Naive thymus-derived CD4-positive, alpha-beta T cell (primary cell): ENCODE measurements at regions not wholly inside any gene's neighbourhood (a gene's known extent, or its start where the extent isn't known, plus 50 kb on each side); places are given as distances from the start of the nearest gene placed in this dataset.

Experiments used
- ATAC-seq: fragments of 150-1000 bp; cut with Tn5 transposase; 2 replicates; pipeline ENCODE4 v1.10.0; 2021; ENCODE audit warnings: mild to moderate bottlenecking, moderate library complexity
- CTCF ChIA-PET: fragments of 350-600 bp; sonication (Branson Sonifier 250); formaldehyde crosslinking; loops from one replicate; lab custom pipeline; 2021; ENCODE audit warnings: antibody characterized with exemption; lab: Charles Lee
- POLR2A ChIA-PET: fragments of 350-600 bp; sonication (Branson Sonifier 250); formaldehyde crosslinking; loops from one replicate; lab custom pipeline; 2021; ENCODE audit warnings: antibody characterized with exemption, inconsistent platforms; lab: Charles Lee
- DNase-seq, 9 donors: peaks; one replicate each; pipeline versions ENCODE4 v3.0.0 to v3.0.0-alpha.2; 2020 to 2022; ENCODE audit warnings: mixed read lengths in 1 of 9
- H3K27ac ChIP-seq: one replicate; pipeline ENCODE4 v1.7.0; 2013; ENCODE audit warnings: mild to moderate bottlenecking, low read depth, low read length, moderate library complexity
- H3K27me3 ChIP-seq, 2 donors: one replicate each; pipeline ENCODE4 v1.7.0; 2013; ENCODE audit warnings: low read length in 2 of 2, mild to moderate bottlenecking in 2 of 2, moderate library complexity in 2 of 2; ENCODE audit not compliant: control insufficient read depth in 2 of 2, insufficient read depth in 2 of 2
- H3K36me3 ChIP-seq, 3 experiments: 1 replicate in 2 of 3; 2 replicates in 1 of 3; pipeline ENCODE4 v1.7.0; 2013; ENCODE audit warnings: low read length in 3 of 3, mild to moderate bottlenecking in 3 of 3, moderate library complexity in 1 of 3; ENCODE audit not compliant: insufficient read depth in 3 of 3, control insufficient read depth in 2 of 3
- H3K4me1 ChIP-seq, 2 donors: one replicate each; pipeline ENCODE4 v1.7.0; 2013; ENCODE audit warnings: low read length in 2 of 2, mild to moderate bottlenecking in 2 of 2, moderate library complexity in 1 of 2; ENCODE audit not compliant: control insufficient read depth in 2 of 2, insufficient read depth in 2 of 2
- H3K4me3 ChIP-seq: 2 replicates; pipeline ENCODE4 v1.7.0; 2013; ENCODE audit warnings: mild to moderate bottlenecking, low read length
- H3K9me3 ChIP-seq, 3 experiments: 1 replicate in 2 of 3; 2 replicates in 1 of 3; pipeline ENCODE4 v1.7.0; 2013; ENCODE audit warnings: low read length in 3 of 3; ENCODE audit not compliant: control insufficient read depth in 2 of 3
- H3K27ac Mint-ChIP-seq, 9 donors: one replicate each; pipeline ENCODE4 v1.8.0; 2020 to 2022; ENCODE audit warnings: mixed read lengths in 9 of 9, mild to moderate bottlenecking in 8 of 9, moderate library complexity in 5 of 9, inconsistent platforms in 2 of 9
- H3K27me3 Mint-ChIP-seq, 5 donors: one replicate each; pipeline ENCODE4 v1.8.0; 2021 to 2022; ENCODE audit warnings: mixed read lengths in 5 of 5, mild to moderate bottlenecking in 1 of 5
- H3K36me3 Mint-ChIP-seq, 5 donors: one replicate each; pipeline ENCODE4 v1.8.0; 2020 to 2022; ENCODE audit warnings: mixed read lengths in 5 of 5, mild to moderate bottlenecking in 3 of 5, inconsistent platforms in 1 of 5
- H3K4me1 Mint-ChIP-seq, 7 donors: one replicate each; pipeline ENCODE4 v1.8.0; 2020 to 2022; ENCODE audit warnings: mixed read lengths in 7 of 7, mild to moderate bottlenecking in 3 of 7, inconsistent platforms in 1 of 7
- H3K4me3 Mint-ChIP-seq, 10 donors: one replicate each; pipeline ENCODE4 v1.8.0; 2020 to 2022; ENCODE audit warnings: mild to moderate bottlenecking in 10 of 10, mixed read lengths in 10 of 10, moderate library complexity in 6 of 10, inconsistent platforms in 2 of 10
- H3K9me3 Mint-ChIP-seq, 11 donors: one replicate each; pipeline ENCODE4 v1.8.0; 2020 to 2022; ENCODE audit warnings: mixed read lengths in 11 of 11, mild to moderate bottlenecking in 4 of 11, inconsistent platforms in 1 of 11, moderate library complexity in 1 of 11
- intact Hi-C, 2 donors: fragments of 100-400 bp; cut with micrococcal nuclease; formaldehyde crosslinking; loops; one replicate each; pipeline ENCODE4 v1.15.1; 2023

- POLR2A ChIA-PET: no interaction called here
- H3K9me3 ChIP-seq: no peaks in the 10 kb centered on the region
- CTCF ChIA-PET: no interaction called here
- H3K4me1 Mint-ChIP-seq: peaks cover 0 to 3% (median 0%) of the 10 kb centered on the region in 7 donors
- no peak overlapping the region for H3K27ac ChIP-seq
- peaks cover 0 to 5% (median 0%) of the 10 kb centered on the region in 11 donors for H3K9me3 Mint-ChIP-seq
- ATAC-seq (no peak), DNase-seq (no peak)
- H3K36me3 Mint-ChIP-seq: no peaks in the 10 kb centered on the region
- no peak overlapping the region for H3K4me3 Mint-ChIP-seq
- H3K27me3 ChIP-seq: no peaks in the 10 kb centered on the region
- no peak overlapping the region for H3K4me3 ChIP-seq
- H3K36me3 ChIP-seq: no peaks in the 10 kb centered on the region
- H3K27ac Mint-ChIP-seq: no peak overlapping the region
- H3K27me3 Mint-ChIP-seq: peaks cover 0 to 7% (median 0%) of the 10 kb centered on the region in 5 donors
- intact Hi-C loops: no loop called here
- H3K4me1 ChIP-seq: no peaks in the 10 kb centered on the region
Observed at GRCh38 chr4:10773656-10774055, 89.1 kb upstream of the CLNK start.

DNA sequence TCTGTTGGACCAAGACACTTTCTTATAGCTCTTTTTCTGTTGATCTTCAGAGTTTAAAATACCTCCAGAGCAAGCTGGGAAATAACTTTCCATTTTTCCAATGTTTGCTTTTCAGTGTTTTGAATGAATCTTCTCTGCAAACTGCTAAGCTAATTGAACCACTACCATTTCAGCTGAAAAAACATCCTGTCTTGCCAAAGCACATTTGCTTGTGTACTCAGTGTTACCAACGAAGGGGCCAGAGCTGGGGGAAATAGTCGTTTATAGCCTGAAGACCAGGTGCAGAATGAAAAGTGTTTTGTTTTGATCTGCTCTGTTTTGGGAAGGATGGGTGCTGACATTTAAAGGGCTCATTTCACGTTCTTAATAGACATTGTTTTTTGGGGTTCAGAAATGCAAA, 88.4 kb upstream of the CLNK start:
- Mint-ChIP-seq H3K27ac (no peak overlapping the region), H3K4me3 (no peak overlapping the region), H3K27me3 (peaks cover 0 to 7% (median 0%) of the 10 kb centered on the region in 5 donors), H3K9me3 (peaks cover 0 to 5% (median 0%) of the 10 kb centered on the region in 11 donors), H3K36me3 (no peaks in the 10 kb centered on the region), H3K4me1 (peaks cover 0 to 3% (median 0%) of the 10 kb centered on the region in 7 donors)
- H3K27me3 ChIP-seq: no peaks in the 10 kb centered on the region
- H3K9me3 ChIP-seq: no peaks in the 10 kb centered on the region
- intact Hi-C loops: no loop called here
- no peaks in the 10 kb centered on the region for H3K36me3 ChIP-seq
- H3K27ac ChIP-seq: no peak overlapping the region
- ATAC-seq (no peak), DNase-seq (no peak)
- no peaks in the 10 kb centered on the region for H3K4me1 ChIP-seq
- no peak overlapping the region for H3K4me3 ChIP-seq
- ChIA-PET POLR2A (interaction anchor here (0.7 kb wide), 1 partner anchor 29 kb away, joined by 3 read pairs; no protein-coding TSS in a partner anchor), CTCF (no interaction called here)

GRCh38 chr4:10765386-10765785, 80.8 kb upstream of the CLNK start:
- POLR2A ChIA-PET: no interaction called here

GRCh38 chr4:10762561-10762960, 78.0 kb upstream of the CLNK start:
- ChIA-PET POLR2A (no interaction called here), CTCF (no interaction called here)
- no peak overlapping the region for H3K27ac Mint-ChIP-seq
- ATAC-seq: no peak
- H3K4me1 ChIP-seq: no peaks in the 10 kb centered on the region
- no peak overlapping the region for H3K27ac ChIP-seq
- no peaks in the 10 kb centered on the region for H3K27me3 ChIP-seq
- H3K4me1 Mint-ChIP-seq: no peaks in the 10 kb centered on the region
- peaks cover 0 to 26% (median 4%) of the 10 kb centered on the region in 11 donors for H3K9me3 Mint-ChIP-seq
- peaks cover 0 to 7% (median 0%) of the 10 kb centered on the region in 5 donors for H3K36me3 Mint-ChIP-seq
- no peaks in the 10 kb centered on the region for H3K36me3 ChIP-seq
- no peak overlapping the region for H3K4me3 ChIP-seq
- H3K4me3 Mint-ChIP-seq: no peak overlapping the region
- no peaks in the 10 kb centered on the region for H3K9me3 ChIP-seq
- DNase-seq: no peak
- intact Hi-C loops: no loop called here
- H3K27me3 Mint-ChIP-seq: no peaks in the 10 kb centered on the region

More at GRCh38 chr4:10765386-10765785, 80.8 kb upstream of the CLNK start:
- no peak for ATAC-seq
- H3K27me3 Mint-ChIP-seq: peaks cover 0 to 3% (median 0%) of the 10 kb centered on the region in 5 donors
- peaks cover 0 to 28% (median 4%) of the 10 kb centered on the region in 11 donors for H3K9me3 Mint-ChIP-seq
- Histone ChIP-seq H3K27ac (no peak overlapping the region), H3K9me3 (no peaks in the 10 kb centered on the region), H3K4me1 (no peaks in the 10 kb centered on the region), H3K27me3 (no peaks in the 10 kb centered on the region), H3K36me3 (no peaks in the 10 kb centered on the region), H3K4me3 (no peak overlapping the region)
- no peak overlapping the region for H3K4me3 Mint-ChIP-seq
- peaks cover 0 to 7% (median 0%) of the 10 kb centered on the region in 5 donors for H3K36me3 Mint-ChIP-seq
- CTCF ChIA-PET: no interaction called here
- no peaks in the 10 kb centered on the region for H3K4me1 Mint-ChIP-seq
- DNase-seq: no peak
- H3K27ac Mint-ChIP-seq: no peak overlapping the region
- intact Hi-C loops: no loop called here

GRCh38 chr4:10761903-10762302, 77.3 kb upstream of the CLNK start:
- intact Hi-C loops: no loop called here
- no peaks in the 10 kb centered on the region for H3K27me3 ChIP-seq
- H3K4me3 Mint-ChIP-seq: no peak overlapping the region
- no peaks in the 10 kb centered on the region for H3K9me3 ChIP-seq
- DNase-seq (no peak), ATAC-seq (no peak)
- CTCF ChIA-PET: no interaction called here
- peaks cover 0 to 7% (median 0%) of the 10 kb centered on the region in 5 donors for H3K36me3 Mint-ChIP-seq
- H3K27ac Mint-ChIP-seq: no peak overlapping the region
- H3K27me3 Mint-ChIP-seq: no peaks in the 10 kb centered on the region
- no peaks in the 10 kb centered on the region for H3K4me1 ChIP-seq
- peaks cover 0 to 25% (median 4%) of the 10 kb centered on the region in 11 donors for H3K9me3 Mint-ChIP-seq
- no peaks in the 10 kb centered on the region for H3K4me1 Mint-ChIP-seq
- H3K4me3 ChIP-seq: no peak overlapping the region
- H3K36me3 ChIP-seq: no peaks in the 10 kb centered on the region
- POLR2A ChIA-PET: no interaction called here
- no peak overlapping the region for H3K27ac ChIP-seq

GRCh38 chr4:10760086-10760485, 75.5 kb upstream of the CLNK start:
- Histone ChIP-seq H3K36me3 (no peaks in the 10 kb centered on the region), H3K4me3 (no peak overlapping the region), H3K27ac (no peak overlapping the region), H3K27me3 (no peaks in the 10 kb centered on the region), H3K9me3 (no peaks in the 10 kb centered on the region), H3K4me1 (no peaks in the 10 kb centered on the region)
- DNase-seq (no peak), ATAC-seq (no peak)
- intact Hi-C loops: no loop called here
- H3K4me1 Mint-ChIP-seq: no peaks in the 10 kb centered on the region
- peaks cover 0 to 21% (median 4%) of the 10 kb centered on the region in 11 donors for H3K9me3 Mint-ChIP-seq
- CTCF ChIA-PET: no interaction called here
- POLR2A ChIA-PET: no interaction called here
- H3K27me3 Mint-ChIP-seq: peaks cover 0 to 5% (median 0%) of the 10 kb centered on the region in 5 donors
- H3K36me3 Mint-ChIP-seq: peaks cover 0 to 7% (median 0%) of the 10 kb centered on the region in 5 donors
- H3K27ac Mint-ChIP-seq: no peak overlapping the region
- no peak overlapping the region for H3K4me3 Mint-ChIP-seq

GRCh38 chr4:10758906-10759305, 74.3 kb upstream of the CLNK start:
- Histone ChIP-seq H3K4me3 (no peak overlapping the region), H3K27me3 (no peaks in the 10 kb centered on the region), H3K4me1 (no peaks in the 10 kb centered on the region), H3K27ac (no peak overlapping the region), H3K9me3 (no peaks in the 10 kb centered on the region), H3K36me3 (no peaks in the 10 kb centered on the region)
- H3K36me3 Mint-ChIP-seq: peaks cover 0 to 1% (median 0%) of the 10 kb centered on the region in 5 donors
- H3K27ac Mint-ChIP-seq: no peak overlapping the region
- ATAC-seq (no peak), DNase-seq (no peak)
- H3K27me3 Mint-ChIP-seq: peaks cover 0 to 5% (median 0%) of the 10 kb centered on the region in 5 donors
- CTCF ChIA-PET: no interaction called here
- peaks cover 0 to 10% (median 1%) of the 10 kb centered on the region in 11 donors for H3K9me3 Mint-ChIP-seq
- POLR2A ChIA-PET: no interaction called here
- no peak overlapping the region for H3K4me3 Mint-ChIP-seq
- no peaks in the 10 kb centered on the region for H3K4me1 Mint-ChIP-seq
- intact Hi-C loops: no loop called here
